ENCODE measurements at regions not wholly inside any gene's neighbourhood (a gene's known extent, or its start where the extent isn't known, plus 50 kb on each side); places are given as distances from the start of the nearest gene placed in this dataset.

- no peak for TF ChIP-seq CTCF (IDR thresholded peaks at IDR 0.05 in 2 of 3, conservative IDR thresholded peaks at IDR 0.05 in 1 of 3; ENCODE audit: insufficient read depth in 2 of 3, low read depth in 1 of 3, low read length in 3 of 3)
- TF ChIP-seq CHAMP1 (IDR thresholded peaks at IDR 0.05) = no peak
- TF ChIP-seq TEAD4 (IDR thresholded peaks at IDR 0.05; ENCODE audit: low read length) = no peak
- TF ChIP-seq TEAD4 (CRISPR knock-in tag; IDR thresholded peaks at IDR 0.05; ENCODE audit: borderline replicate concordance) = no peak
- TF ChIP-seq POLR2A (conservative IDR thresholded peaks at IDR 0.05) = no peak
- TF ChIP-seq ESRRA (IDR thresholded peaks at IDR 0.05; ENCODE audit: borderline replicate concordance, low read depth) = no peak
- TF ChIP-seq BRD9 (IDR thresholded peaks at IDR 0.05; ENCODE audit: low read depth, partially characterized antibody) = no peak
- no peak for TF ChIP-seq ZNF133 (CRISPR knock-in tag; IDR thresholded peaks at IDR 0.05)
- no peak for TF ChIP-seq ZNF277 (CRISPR knock-in tag; IDR thresholded peaks at IDR 0.05; ENCODE audit: borderline replicate concordance)
- TF ChIP-seq ZNF224 (CRISPR knock-in tag; IDR thresholded peaks at IDR 0.05) = no peak
- TF ChIP-seq TAF1 (IDR thresholded peaks at IDR 0.05; ENCODE audit: control insufficient read depth, extremely low read depth, insufficient read depth, low read length, severe bottlenecking) = no peak
- no peak for TF ChIP-seq LEF1 (IDR thresholded peaks at IDR 0.05)
Measured at GRCh38 chr3:25151281-25151902, 276.7 kb upstream of the RARB start.

All from K562 (cell line).